HG03108 (cell line): ENCODE measurements at regions not wholly inside any gene's neighbourhood (a gene's known extent, or its start where the extent isn't known, plus 50 kb on each side); places are given as distances from the start of the nearest gene placed in this dataset.
"Not testable (repeated sequence)": the region's sequence is repeated elsewhere in the genome, so short reads cannot be mapped to it uniquely, and the experiment has no call there.

Experiments
- ATAC-seq: cut with Tn5 transposase; IDR thresholded peaks from one replicate; pipeline ENCODE4 v1.9.1; 2021; ENCODE audit warnings: moderate library complexity; ENCODE audit not compliant: unreplicated experiment

DNA sequence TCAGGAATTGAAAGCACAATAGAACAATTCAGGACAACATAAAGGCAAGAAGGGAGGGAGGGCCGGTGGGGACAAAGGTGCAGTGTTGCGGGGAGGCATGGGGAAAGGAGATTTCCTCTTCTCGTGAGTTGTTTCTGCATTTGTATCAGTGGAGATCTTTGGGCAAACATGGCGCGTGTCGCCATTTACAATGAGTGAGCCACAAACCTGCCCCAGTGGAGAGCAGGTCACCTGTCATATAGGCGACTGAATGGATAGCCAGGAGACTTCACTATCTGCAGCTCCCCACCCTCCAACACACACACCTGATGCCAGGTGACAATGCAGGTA, 87.7 kb upstream of the SLC45A1 start:
- no peak for ATAC-seq

DNA sequence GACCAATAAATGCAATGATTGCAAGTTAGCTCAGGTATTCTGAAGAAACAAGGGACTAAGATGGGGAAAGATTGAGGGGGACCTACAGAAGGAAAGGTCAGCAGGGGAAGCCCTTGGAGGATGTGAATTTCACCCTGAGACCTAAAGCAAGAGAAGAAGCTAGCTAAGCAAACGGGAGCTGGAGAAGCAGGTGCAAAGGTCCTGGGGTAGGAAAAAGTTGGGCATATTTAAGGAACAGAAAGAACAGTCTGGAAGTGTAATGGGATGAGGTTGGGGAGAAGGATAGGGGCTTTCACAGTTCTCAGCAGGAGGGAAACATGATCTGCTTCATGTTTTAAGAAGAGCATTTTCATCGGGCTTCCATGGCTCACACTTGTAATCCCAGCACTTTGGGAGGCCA, 89.7 kb upstream of the SLC45A1 start:
- no peak for ATAC-seq

DNA sequence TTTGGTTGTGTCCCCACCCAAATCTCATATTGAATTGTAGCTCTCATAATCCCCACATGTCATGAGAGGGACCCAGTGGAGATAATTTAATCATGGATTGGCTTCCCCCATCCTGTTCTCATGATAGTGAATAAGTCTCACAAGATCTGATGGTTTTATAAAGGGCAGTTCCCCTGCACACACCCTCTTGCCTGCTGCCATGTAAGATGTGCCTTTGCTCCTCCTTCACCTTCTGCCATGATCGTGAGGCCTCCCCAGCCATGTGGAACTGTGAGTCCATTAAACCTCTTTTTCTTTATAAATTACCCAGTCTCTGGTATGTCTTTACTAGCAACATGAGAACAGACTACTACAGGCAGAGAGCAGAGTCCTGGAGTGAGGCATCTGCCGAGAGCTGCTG, 90.2 kb upstream of the SLC45A1 start:
- not testable (repeated sequence) for ATAC-seq

DNA sequence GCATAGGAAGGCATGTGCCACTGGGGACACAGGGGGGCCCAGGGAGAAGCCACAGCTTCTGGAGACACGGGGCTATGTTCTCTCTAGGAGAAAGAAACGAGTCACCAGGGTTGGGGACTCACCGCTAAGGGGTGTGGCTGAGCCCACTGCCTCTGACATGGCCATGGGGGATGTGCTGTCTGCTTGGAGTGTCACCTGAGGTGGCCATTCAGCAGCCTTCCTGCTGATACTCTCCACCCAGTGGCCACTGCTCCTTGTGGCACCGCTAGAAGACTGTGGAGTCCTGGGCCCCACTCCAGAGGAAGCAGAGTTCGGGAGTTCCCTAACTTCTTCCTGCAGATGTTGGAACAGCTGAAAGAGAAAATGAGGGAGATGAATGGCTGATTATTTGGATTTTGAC, 91.2 kb upstream of the SLC45A1 start:
- no peak for ATAC-seq

DNA sequence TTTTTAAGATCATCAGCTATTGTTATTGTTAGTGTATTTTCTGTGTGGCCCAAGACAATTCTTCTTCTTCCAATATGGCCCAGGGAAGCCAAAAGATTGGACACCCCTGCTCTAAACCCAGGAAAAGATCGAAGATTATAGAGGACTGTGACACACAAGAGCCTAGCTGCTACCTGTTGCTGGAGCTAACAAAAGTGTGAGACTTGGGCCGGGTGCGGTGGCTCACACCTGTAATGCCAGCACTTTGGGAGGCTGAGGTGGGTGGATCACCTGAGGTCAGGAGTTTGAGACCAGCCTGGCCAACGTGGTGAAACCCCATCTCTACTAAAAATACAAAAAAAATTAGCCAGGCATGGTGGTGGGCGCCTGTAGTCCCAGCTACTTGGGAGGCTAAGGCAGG, 91.9 kb upstream of the SLC45A1 start:
- not testable (repeated sequence) for ATAC-seq

DNA sequence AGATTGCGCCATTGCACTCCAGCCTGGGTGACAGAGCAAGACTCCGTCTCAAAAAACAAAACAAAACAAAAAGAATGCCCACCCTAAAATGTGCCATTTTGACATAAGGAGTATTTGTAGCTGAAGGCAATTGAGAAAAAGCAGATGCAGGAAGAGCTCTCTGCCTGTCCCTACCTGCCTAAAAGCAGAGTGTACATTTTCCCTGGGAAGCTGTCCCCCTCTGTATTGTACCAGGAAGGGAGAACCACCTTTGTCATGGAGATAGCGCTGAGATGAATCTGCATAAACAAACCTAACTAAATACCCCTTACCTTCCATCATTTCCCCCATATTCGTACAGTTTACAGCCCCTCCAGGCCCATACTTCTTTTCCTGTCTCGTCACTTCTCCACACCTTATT, 94.4 kb upstream of the SLC45A1 start:
- no peak for ATAC-seq

DNA sequence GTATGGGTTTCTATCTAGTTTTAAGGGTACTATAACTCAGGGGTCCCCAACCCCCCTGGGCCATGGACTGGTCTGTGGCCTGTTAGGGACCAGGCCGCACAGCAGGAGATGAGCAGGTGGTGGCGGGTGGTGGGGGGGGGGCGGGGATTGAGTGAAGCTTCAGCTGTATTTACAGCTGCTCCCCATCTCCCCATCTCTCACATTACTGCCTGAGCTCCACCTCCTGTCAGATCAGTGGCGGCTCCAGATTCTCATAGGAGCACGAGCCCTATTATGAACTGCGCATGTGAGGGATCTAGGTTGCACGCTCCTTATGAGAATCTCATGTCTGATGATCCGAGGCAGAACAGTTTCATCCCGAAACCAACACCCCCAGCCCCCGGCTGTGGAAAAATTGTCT, 95.1 kb upstream of the SLC45A1 start:
- no peak for ATAC-seq

DNA sequence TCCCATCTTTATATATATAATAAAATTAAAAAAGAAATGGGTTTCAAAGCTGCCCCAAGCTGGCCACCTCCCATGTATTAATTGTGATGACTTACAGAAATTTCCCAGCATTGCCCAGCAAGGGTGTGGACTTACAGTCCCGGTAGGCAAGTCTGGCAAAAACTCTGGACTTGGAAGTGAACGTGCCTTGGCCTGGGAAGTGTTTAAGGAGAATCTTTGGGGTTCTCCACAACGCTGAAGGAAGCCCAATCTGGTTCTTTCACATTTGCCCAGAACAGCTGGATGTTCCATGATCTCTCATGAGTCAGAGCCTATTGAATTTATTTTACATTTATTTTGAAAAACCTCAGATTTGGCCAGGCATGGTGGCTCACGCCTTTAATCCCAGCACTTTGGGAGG, 98.4 kb upstream of the SLC45A1 start:
- no peak for ATAC-seq

DNA sequence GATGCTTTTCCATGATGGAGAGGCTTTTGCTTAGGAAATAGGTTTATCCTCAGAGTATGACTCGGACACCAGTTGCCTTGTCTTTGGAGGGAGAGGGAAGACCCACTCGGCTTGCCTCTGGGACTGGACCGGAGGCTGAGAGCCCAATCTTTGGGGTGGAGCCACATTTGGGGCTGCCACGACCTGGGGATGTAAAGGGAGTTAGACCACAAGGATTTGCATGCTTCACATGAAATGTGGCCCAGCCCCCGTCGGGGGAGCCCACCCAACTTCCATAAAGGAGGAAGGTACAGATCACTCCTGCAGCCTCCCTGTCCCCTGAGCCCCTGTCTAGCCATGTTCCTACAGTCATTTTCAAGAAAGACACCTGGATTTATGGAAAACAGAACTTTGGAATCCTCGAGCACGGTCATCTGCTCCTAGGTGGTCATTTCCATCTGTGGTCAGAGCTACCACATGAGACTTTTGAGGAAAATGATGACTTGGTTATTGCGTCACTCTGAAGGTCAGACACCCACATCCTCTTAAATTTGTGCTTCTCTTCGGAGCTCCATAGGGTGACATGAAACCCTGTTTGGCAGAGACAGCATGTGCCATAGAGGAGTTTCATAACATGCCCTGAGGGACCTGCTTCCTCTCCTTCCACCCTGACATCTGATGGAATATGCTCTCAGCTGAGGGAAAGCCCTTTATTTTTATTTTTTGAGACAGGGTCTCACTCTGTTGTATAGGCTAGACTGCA, 99.4 kb upstream of the SLC45A1 start:
- no peak for ATAC-seq

DNA sequence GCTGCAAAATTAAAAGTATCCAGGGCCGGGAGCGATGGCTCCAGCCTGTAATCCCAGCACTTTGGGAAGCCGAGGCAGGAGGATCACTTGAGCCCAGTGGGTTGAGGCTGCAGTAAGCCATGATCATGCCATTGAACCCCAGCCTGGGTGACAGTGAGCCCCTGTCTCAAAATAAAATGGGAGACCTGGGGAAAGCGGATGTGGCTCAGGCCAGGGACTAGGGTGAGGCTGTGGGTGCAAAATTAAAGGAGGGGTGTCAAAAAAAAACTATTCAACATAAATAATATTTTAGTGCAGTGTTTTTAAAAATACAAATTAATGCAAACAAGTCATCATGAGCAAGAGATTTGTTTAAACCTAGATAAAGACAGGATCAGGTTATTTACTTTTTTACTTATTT, 100.1 kb upstream of the SLC45A1 start:
- no peak for ATAC-seq

DNA sequence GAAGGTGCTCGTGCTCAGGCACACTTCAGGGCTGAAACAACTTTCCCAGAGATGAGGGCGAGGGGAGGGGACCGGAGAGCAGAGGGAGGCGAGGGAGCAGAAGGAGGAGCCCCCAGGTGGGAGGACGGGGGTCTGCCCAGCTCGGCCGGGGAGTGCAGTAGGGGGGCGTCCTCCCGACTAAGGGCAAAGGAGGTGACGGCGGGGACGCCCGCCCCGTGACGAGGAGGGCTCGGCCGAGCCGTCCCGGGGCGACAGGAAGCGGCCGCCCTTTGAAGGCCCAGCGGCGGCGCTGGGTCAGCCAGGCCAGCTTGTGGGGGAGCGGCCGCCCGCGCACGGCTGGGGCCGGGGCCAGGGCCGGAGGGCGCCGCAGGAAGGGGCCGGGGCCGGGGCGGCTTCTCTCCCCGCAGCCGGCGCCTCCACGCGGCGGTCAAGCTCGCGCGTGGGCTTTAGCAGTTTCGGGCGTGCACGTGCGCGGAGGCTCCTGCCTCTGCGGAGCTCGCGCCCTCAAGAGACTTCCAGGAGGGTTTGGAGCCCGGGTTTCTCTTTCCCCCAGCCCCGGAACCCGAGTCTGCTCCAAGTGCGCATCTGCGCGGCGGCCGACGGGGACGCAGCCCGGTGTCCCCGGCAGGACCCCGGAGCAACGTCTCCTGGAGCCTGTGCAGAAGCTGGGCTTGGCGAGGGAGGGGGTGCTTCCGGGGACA, 100.8 kb upstream of the SLC45A1 start:
- no peak for ATAC-seq

DNA sequence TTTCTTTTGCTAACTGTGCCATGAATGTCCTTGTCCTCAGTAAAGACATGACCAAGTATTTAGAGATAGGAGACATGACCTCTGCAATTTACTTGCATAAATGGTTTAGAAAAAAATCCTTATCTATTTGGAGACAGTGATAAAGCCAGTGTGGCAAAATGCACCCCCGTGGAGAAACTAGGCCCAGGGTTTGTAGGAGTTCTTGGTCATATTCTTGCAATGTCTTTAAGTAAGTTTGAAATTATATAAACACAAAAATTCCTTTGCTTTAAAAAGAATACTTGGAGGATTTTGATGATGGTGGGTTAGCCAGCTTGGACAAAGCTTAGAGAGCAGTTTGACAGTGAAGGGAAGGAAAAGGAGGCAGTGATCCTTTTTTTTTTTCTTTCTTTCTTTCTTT, 101.9 kb upstream of the SLC45A1 start:
- no peak for ATAC-seq

DNA sequence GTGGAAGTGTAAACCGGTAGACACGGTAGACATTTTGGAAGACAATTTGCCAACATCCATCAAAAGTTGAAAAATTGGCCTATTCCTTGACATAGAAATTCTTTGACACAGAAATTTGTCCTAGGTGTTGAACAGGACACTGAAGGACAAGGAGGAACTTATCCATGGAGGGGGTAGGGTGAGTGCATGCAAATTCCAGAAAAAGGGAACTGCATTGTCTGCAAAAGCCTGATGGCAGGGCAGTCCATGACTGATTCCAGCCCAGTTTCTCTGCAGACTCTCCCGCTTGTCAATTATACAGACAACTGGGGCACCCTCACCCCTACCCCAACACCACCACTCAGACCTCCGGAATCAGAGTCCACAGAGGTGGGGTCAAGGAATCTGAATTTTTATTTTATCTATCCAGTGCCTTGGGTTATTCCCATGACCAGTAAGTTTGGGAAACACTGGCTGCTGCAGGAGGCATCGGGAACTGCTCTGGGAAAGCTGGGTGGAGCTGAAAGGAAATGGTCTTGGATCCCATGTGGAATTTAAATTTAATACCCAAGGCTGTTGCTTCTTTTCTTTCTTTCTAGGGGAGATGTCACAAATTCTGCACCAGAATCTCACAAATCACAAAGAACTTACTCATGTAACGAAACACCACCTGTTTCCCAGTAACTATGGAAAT, 103.3 kb upstream of the SLC45A1 start:
- ATAC-seq: no peak

DNA sequence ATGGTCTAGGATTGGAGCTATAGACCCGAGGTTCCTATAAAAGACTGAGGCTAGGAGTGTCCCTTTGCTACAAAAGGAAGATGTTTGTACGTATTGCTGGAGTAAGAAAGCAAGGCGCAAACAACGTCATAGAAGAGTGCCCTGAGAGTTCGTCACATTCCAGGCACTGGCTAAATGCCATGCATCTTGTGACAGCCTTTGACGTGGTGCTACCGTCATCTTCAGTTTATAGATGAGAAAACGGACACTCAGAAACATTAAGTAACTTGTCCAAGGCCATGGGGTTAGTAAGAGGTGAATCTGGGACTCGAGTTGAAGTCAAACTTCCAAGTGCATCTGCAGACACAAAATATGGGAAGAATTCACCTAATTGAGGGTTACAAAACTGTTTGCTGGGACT, 104.2 kb upstream of the SLC45A1 start:
- no peak for ATAC-seq

DNA sequence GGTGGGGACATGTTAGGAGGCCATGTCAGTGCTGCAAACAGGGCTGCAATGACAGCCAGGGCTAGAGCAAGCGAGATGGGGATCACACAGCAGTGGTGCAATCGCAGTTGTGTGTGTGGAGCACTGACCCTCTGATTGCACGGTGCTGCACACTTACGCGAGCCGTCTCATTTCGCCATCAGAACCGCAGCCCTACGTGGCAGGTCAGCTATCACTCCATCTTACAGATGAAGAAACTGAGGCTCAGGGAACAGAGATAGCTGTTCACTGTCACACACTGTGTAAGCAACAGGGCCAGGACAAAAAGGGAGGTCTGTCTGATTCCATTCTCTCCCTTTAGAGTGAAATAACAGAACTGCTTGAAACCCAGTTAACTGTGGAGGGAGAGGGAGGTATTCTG, 104.8 kb upstream of the SLC45A1 start:
- ATAC-seq: no peak

DNA sequence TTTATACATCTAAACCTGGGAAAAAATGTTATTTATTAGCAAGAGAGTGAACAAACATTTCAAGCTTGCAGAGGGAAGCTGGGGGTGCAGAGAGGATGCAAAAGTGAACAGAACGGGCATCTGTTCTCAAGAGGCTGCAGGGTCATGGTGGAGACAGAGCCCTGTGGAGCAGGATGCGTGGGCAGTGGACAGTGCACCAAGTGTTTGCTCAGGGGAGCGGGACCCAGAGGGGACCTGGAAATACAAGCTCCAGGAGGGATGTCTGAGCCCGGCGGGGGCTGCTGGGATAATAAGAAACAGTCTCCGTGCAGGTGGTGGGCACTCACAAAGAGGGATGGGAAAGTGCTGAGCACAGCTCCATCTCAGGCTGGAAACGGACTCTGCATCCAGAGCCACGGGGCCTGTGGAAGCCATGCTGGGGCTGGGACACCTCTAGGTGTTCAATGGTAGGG, 105.3 kb upstream of the SLC45A1 start:
- no peak for ATAC-seq

DNA sequence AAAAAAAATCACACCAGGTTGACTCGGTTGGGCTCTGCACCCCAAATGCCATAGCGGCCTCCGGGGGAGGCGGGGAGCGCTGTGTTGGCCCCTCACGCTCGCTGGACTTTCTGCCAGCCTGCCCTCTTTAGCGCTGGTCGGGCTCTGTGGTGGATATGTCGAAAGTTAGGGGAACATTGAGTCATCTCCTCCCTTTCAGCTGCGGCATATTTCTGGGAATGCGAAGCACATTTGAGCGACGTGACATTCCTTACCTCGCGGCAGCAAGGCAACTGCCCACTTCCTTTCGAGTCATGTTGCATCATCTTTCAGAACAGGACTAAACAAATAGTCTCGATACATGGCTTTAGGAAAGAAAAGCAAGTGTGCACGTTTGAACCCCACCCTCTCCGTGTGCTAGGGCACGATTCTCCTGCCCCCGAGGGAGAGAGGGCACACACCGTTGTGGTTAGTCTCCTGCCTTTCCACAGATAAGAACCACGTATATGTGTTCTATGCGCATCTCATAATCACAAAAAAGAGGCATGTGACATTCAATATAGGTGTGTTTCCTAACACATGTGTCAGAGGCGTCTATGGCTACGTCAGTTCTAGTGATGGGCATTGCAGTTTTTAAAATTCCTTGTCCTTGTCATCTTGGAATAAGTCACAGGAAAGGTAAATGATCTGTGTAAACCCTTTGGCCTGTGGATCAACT, 105.9 kb upstream of the SLC45A1 start:
- no peak for ATAC-seq

DNA sequence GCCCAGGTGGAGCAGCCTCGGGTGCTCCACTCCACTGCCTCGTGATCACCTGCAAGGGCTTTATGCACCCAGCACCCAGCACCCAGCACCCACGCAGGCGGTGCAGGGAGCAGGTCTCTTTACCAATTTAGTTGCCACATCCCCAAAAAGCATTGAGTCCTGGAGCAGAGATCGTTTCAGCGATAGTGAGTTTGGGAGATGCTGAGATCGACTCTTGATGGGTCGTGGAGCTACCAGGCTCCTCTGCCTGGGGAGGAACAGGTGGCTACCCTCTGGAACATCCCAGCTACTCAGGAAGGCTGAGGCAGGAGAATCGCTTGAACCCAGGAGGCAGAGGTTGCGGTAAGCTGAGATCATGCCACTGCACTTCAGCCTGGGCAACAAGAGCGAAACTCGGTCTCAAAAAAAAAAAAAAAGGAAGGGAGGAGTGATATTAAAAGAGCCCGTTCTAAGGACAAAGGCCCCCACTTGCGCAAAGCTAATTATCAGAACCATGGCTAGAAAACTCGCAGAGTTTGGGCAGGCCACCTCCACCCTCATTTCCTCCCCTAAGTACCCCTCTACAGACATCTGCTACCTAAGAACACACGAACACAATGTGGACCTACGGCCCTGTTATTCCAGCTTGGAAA, 106.5 kb upstream of the SLC45A1 start:
- no peak for ATAC-seq

DNA sequence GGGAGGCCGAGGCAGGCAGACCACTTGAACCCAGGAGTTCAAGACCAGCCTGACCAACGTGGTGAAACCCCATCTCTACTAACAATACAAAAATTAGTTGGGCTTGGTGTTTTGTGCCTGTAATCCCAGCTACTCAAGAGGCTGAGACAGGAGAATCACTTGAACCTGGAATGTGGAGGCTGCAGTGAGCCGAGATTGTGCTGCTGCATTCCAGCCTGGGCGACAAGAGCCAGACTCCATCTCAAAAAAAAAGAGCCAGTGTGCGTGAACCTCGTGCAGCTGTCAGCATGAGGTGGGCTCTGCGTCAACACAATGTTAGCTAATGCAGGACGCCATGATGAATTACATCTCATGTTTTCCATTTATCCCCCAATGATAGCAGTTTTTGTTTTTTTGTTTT, 110.7 kb upstream of the SLC45A1 start:
- ATAC-seq: no peak

DNA sequence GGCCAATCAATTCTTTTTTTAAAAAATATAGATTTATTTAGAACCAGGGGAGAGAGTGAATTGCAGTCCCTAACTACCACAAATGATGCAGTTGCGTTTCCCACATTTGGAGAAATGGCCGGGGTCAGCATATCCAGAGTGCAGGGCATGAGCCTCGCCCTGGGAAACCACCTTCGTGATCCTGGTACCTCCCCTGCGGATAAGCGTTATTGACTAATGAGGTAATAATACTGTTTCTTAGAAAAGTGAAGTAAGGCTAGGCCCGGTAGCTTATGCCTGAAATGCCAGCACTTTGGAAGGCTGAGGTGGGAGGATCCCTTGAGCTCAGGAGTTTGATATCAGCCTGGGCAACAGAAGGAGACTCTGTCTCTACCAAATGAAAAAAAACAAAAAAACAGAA, 111.5 kb upstream of the SLC45A1 start:
- ATAC-seq: no peak

DNA sequence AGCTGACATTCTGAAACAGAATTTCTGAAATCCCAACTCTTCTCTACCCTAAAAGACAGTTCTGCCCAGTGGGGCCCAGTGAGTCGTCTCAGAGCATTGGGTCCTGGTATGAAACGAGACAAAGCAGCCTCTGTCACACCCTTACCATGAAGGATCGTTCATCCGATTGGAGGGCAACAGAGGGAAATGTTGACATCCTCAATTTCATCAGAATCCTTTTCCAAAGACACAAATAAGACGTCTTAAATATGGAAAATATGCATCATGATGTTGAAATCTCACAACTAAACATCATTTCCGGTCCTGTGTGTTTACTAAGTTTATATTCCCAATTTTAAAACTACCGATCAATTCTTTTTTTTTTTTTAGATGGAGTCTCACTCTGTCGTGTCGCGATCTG, 112.1 kb upstream of the SLC45A1 start:
- ATAC-seq: no peak
